ENCODE measurements at regions not wholly inside any gene's neighbourhood (a gene's known extent, or its start where the extent isn't known, plus 50 kb on each side); places are given as distances from the start of the nearest gene placed in this dataset.
"Not testable (repeated sequence)": the region's sequence is repeated elsewhere in the genome, so short reads cannot be mapped to it uniquely, and the experiment has no call there.

DNA sequence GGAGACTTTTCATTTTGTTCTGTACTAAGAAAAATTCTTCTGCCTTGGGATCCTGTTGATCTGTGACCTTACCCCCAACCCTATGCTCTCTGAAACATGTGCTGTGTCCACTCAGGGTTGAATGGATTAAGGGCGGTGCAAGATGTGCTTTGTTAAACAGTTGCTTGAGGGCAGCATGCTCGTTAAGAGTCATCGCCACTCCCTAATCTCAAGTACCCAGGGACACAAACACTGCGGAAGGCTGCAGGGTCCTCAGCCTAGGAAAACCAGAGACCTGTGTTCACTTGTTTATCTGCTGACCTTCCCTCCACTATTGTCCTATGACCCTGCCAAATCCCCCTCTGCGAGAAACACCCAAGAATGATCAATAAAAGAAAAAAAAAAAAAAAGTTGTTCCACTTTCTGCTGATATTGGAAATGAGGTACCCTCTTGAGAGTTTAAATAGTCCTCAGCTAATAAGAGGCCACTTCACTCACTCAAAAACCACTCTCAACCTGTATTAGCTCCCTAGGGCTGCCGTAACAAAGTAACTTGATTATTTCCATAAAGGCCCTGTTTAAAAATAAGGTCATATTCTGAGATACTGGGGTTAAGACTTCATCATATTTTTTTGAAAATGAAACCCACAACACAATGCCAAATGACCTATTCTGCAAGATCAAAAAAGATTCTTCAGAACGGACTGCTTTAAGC lies 174.6 kb upstream of the CRIM1 start:
- H3K4me1 ChIP-seq (ENCODE audit: control insufficient read depth in 3 of 3, insufficient read depth in 2 of 3, low read depth in 1 of 3, low read length in 2 of 3); H3K4me3 ChIP-seq (ENCODE audit: low read depth in 1 of 3, low read length in 3 of 3); H3K9me3 ChIP-seq (ENCODE audit: control insufficient read depth in 2 of 2, insufficient read depth in 1 of 2, low read depth in 1 of 2, low read length in 1 of 2); H3K27ac ChIP-seq (ENCODE audit: low read depth in 1 of 3, low read length in 2 of 3); H3K27me3 ChIP-seq (ENCODE audit: control insufficient read depth in 3 of 3, insufficient read depth in 3 of 3, low read length in 3 of 3); DNase-seq; FAIRE-seq; H3K36me3 ChIP-seq (ENCODE audit: control insufficient read depth in 3 of 3, insufficient read depth in 2 of 3, low read depth in 1 of 3, low read length in 3 of 3): not testable (repeated sequence)
- 68 to 85% (median 80%) methylated on average over 7 of the region's 7 CpGs for WGBS, 3 donors

DNA sequence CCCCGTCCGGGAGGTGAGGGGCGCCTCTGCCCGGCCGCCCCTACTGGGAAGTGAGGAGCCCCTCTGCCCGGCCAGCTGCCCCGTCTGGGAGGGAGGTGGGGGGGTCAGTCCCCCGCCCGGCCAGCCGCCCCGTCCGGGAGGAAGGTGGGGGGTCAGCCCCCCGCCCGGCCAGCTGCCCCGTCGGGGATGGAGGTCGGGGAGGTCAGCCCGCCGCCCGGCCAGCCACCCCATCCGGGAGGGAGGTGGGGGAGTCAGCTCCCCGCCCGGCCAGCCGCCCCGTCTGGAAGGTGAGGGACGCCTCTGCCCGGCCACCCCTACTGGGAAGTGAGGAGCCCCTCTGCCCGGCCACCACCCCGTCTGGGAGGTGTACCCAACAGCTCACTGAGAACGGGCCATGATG lies 175.3 kb upstream of the CRIM1 start:
- H3K27ac ChIP-seq (ENCODE audit: low read depth in 1 of 3, low read length in 2 of 3); H3K36me3 ChIP-seq (ENCODE audit: control insufficient read depth in 3 of 3, insufficient read depth in 2 of 3, low read depth in 1 of 3, low read length in 3 of 3); H3K27me3 ChIP-seq (ENCODE audit: control insufficient read depth in 3 of 3, insufficient read depth in 3 of 3, low read length in 3 of 3); H3K4me3 ChIP-seq (ENCODE audit: low read depth in 1 of 3, low read length in 3 of 3); H3K9me3 ChIP-seq (ENCODE audit: control insufficient read depth in 2 of 2, insufficient read depth in 1 of 2, low read depth in 1 of 2, low read length in 1 of 2); FAIRE-seq; H3K4me1 ChIP-seq (ENCODE audit: control insufficient read depth in 3 of 3, insufficient read depth in 2 of 3, low read depth in 1 of 3, low read length in 2 of 3); DNase-seq: not testable (repeated sequence)
- WGBS, 3 donors: 96 to 97% (median 96%) methylated on average over 16 to 23 of the region's 30 CpGs

DNA sequence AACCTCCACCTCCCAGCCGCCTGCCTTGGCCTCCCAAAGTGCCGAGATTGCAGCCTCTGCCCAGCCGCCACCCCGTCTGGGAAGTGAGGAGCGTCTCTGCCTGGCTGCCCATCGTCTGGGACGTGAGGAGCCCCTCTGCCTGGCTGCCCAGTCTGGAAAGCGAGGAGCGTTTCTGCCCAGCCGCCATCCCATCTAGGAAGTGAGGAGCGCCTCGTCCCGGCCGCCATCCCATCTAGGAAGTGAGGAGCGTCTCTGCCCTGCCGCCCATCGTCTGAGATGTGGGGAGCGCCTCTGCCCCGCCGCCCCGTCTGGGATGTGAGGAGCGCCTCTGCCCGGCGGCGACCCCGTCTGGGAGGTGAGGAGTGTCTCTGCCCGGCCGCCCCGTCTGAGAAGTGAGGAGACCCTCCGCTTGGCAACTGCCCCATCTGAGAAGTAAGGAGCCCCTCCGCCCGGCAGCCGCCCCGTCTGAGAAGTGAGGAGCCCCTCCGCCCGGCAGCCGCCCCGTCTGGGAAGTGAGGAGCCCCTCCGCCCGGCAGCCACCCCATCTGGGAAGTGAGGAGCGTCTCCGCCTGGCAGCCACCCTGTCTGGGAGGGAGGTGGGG lies 175.8 kb upstream of the CRIM1 start:
- DNase-seq; H3K4me1 ChIP-seq (ENCODE audit: control insufficient read depth in 3 of 3, insufficient read depth in 2 of 3, low read depth in 1 of 3, low read length in 2 of 3); H3K27me3 ChIP-seq (ENCODE audit: control insufficient read depth in 3 of 3, insufficient read depth in 3 of 3, low read length in 3 of 3); H3K9me3 ChIP-seq (ENCODE audit: control insufficient read depth in 2 of 2, insufficient read depth in 1 of 2, low read depth in 1 of 2, low read length in 1 of 2); H3K36me3 ChIP-seq (ENCODE audit: control insufficient read depth in 3 of 3, insufficient read depth in 2 of 3, low read depth in 1 of 3, low read length in 3 of 3); H3K27ac ChIP-seq (ENCODE audit: low read depth in 1 of 3, low read length in 2 of 3); FAIRE-seq; H3K4me3 ChIP-seq (ENCODE audit: low read depth in 1 of 3, low read length in 3 of 3): not testable (repeated sequence)
- WGBS, 3 donors: 94 to 97% (median 94%) methylated on average over 16 to 40 of the region's 42 CpGs

DNA sequence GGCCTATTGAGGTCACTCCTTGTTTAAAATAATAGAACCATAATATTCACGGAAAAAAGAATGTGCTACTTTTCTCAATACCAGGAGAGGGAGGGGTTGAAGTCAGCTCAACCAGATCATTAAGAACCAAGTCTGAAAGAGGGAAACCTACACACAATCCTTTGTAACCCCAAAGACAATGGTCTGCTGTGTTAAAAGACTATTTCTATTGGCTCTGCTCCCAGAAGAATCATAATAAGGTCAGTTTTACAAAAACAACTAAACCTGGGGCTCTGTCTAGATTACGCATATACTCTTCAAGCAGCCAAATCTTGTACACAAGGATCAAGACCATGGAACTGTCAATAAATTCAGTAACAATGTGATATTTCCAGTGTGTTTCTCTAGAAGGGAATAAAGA lies 177.2 kb upstream of the CRIM1 start:
- Histone ChIP-seq H3K27me3 (ENCODE audit: control insufficient read depth in 3 of 3, insufficient read depth in 3 of 3, low read length in 3 of 3) (no peaks in the 10 kb centered on the region), H3K36me3 (ENCODE audit: control insufficient read depth in 3 of 3, insufficient read depth in 2 of 3, low read depth in 1 of 3, low read length in 3 of 3) (no peaks in the 10 kb centered on the region), H3K4me1 (ENCODE audit: control insufficient read depth in 3 of 3, insufficient read depth in 2 of 3, low read depth in 1 of 3, low read length in 2 of 3) (no peaks in the 10 kb centered on the region), H3K4me3 (ENCODE audit: low read depth in 1 of 3, low read length in 3 of 3) (no peak overlapping the region), H3K27ac (ENCODE audit: low read depth in 1 of 3, low read length in 2 of 3) (no peak overlapping the region), H3K9me3 (ENCODE audit: control insufficient read depth in 2 of 2, insufficient read depth in 1 of 2, low read depth in 1 of 2, low read length in 1 of 2) (peaks cover 0 to 4% of the 10 kb centered on the region in 2 donors)
- 84 to 88% (median 87%) methylated on average over 2 of the region's 2 CpGs for WGBS, 3 donors
- DNase-seq (no peak), FAIRE-seq (no peak)

DNA sequence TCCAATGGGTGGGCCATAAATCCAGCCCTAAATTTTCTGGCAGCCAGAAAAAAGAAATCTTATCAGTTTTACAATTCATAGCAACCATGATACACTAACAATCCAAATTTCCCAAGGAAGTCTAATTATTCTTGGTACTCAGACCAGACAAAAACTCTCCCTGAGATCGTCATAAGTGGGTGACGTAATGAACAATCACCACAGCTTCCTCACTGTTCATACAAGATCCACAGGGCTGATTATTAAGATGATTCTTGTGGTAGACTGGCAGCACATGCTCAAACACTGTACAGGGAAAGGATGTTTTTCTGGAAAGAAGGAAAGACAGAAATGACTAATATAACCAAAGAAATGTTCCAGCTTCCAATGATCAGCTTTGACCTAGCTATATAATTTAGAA lies 178.3 kb upstream of the CRIM1 start:
- WGBS, 3 donors: 67 to 75% (median 75%) methylated on average over 2 of the region's 2 CpGs
- H3K4me1 ChIP-seq (ENCODE audit: control insufficient read depth in 3 of 3, insufficient read depth in 2 of 3, low read depth in 1 of 3, low read length in 2 of 3): no peaks in the 10 kb centered on the region
- no peak for FAIRE-seq

DNA sequence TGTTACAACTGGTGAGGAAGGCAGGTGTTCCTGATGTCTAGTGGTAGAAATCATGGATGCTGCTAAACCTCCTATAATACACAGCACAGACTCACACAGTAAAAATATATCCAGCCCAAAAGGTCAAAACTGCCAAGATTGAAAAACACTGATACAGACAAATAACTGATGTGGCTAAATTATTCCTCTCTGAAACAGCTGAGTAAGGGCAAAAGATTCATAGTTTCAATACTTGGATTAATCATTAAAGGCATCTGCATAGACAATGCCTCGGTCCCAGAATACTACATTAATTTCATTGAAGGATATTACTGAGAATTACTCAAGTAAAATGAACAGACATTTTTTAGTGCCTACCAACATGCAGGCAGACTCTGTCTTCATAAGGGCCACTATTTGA lies 180.7 kb upstream of the CRIM1 start:
- no peak overlapping the region for H3K4me3 ChIP-seq (ENCODE audit: low read depth in 1 of 3, low read length in 3 of 3)
- FAIRE-seq (no peak), DNase-seq (no peak)
- H3K27ac ChIP-seq (ENCODE audit: low read depth in 1 of 3, low read length in 2 of 3): no peak overlapping the region
- no peaks in the 10 kb centered on the region for H3K36me3 ChIP-seq (ENCODE audit: control insufficient read depth in 3 of 3, insufficient read depth in 2 of 3, low read depth in 1 of 3, low read length in 3 of 3)
- no peaks in the 10 kb centered on the region for H3K4me1 ChIP-seq (ENCODE audit: control insufficient read depth in 3 of 3, insufficient read depth in 2 of 3, low read depth in 1 of 3, low read length in 2 of 3)
- H3K27me3 ChIP-seq (ENCODE audit: control insufficient read depth in 3 of 3, insufficient read depth in 3 of 3, low read length in 3 of 3): no peaks in the 10 kb centered on the region
- 58 to 74% (median 68%) methylated on average over 1 of the region's 1 CpG for WGBS, 3 donors
- peaks cover 0 to 4% of the 10 kb centered on the region in 2 donors for H3K9me3 ChIP-seq (ENCODE audit: control insufficient read depth in 2 of 2, insufficient read depth in 1 of 2, low read depth in 1 of 2, low read length in 1 of 2)

More for the DNA sequence above, 178.3 kb upstream of the CRIM1 start:
- Histone ChIP-seq H3K9me3 (ENCODE audit: control insufficient read depth in 2 of 2, insufficient read depth in 1 of 2, low read depth in 1 of 2, low read length in 1 of 2) (peaks cover 0 to 4% of the 10 kb centered on the region in 2 donors), H3K36me3 (ENCODE audit: control insufficient read depth in 3 of 3, insufficient read depth in 2 of 3, low read depth in 1 of 3, low read length in 3 of 3) (no peaks in the 10 kb centered on the region), H3K27ac (ENCODE audit: low read depth in 1 of 3, low read length in 2 of 3) (no peak overlapping the region), H3K27me3 (ENCODE audit: control insufficient read depth in 3 of 3, insufficient read depth in 3 of 3, low read length in 3 of 3) (no peaks in the 10 kb centered on the region), H3K4me3 (ENCODE audit: low read depth in 1 of 3, low read length in 3 of 3) (no peak overlapping the region)
- no peak for DNase-seq

DNA sequence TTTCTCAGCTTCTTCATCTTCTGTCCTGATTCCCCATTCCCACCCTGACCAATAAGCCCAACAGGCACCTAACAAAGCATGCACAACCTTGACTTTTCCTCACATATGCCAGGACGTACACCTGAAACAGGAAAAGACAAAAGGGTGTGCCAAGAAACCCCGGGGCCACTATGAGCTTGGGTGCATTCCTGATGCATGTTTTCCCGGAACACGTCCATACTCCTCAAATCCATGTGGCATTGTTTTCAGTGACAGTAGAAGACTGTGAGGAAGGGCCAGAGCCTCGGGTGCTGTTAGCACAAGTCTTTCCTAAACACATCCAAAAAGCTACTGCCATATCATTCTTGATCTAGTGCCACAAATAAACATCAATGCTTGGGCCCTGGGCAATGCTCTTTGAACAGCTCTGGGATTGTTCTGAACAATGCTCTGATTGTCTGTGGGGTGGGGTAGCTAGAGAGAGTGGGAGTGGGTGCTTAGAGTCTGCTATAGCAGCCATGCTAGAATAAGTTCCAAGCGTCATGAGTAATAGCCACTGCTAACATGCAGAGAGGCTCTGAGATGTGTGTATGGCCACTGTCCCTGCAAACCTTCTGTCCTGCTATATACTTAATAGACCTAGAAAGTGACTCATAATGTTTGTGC lies 181.7 kb upstream of the CRIM1 start:
- Histone ChIP-seq H3K9me3 (ENCODE audit: control insufficient read depth in 2 of 2, insufficient read depth in 1 of 2, low read depth in 1 of 2, low read length in 1 of 2) (no peaks in the 10 kb centered on the region), H3K36me3 (ENCODE audit: control insufficient read depth in 3 of 3, insufficient read depth in 2 of 3, low read depth in 1 of 3, low read length in 3 of 3) (no peaks in the 10 kb centered on the region), H3K4me3 (ENCODE audit: low read depth in 1 of 3, low read length in 3 of 3) (no peak overlapping the region), H3K4me1 (ENCODE audit: control insufficient read depth in 3 of 3, insufficient read depth in 2 of 3, low read depth in 1 of 3, low read length in 2 of 3) (no peaks in the 10 kb centered on the region), H3K27me3 (ENCODE audit: control insufficient read depth in 3 of 3, insufficient read depth in 3 of 3, low read length in 3 of 3) (no peaks in the 10 kb centered on the region), H3K27ac (ENCODE audit: low read depth in 1 of 3, low read length in 2 of 3) (no peak overlapping the region)
- WGBS, 3 donors: 50 to 65% (median 60%) methylated on average over 6 of the region's 6 CpGs
- DNase-seq (no peak), FAIRE-seq (no peak)

DNA sequence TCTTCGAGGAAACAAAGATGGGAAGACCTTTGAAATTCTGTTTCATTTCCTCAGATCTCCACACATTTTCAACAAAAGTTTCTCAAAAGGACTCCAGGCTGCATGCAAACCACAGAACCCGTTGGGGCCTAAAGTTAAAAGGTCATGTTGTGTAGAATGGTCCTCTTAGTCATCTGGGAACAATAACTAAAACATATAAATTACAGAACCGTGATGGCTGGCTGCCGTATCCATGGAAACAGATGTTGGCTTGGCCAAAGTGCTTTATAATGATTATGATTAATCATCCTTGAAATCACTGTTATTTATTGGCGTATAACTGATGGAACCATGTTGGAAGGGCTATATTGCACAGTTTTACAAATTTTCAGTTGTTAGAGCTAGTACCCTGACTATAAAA lies 182.8 kb upstream of the CRIM1 start:
- H3K4me3 ChIP-seq (ENCODE audit: low read depth in 1 of 3, low read length in 3 of 3): no peak overlapping the region
- FAIRE-seq (no peak), DNase-seq (no peak)
- H3K9me3 ChIP-seq (ENCODE audit: control insufficient read depth in 2 of 2, insufficient read depth in 1 of 2, low read depth in 1 of 2, low read length in 1 of 2): no peaks in the 10 kb centered on the region
- no peak overlapping the region for H3K27ac ChIP-seq (ENCODE audit: low read depth in 1 of 3, low read length in 2 of 3)
- H3K27me3 ChIP-seq (ENCODE audit: control insufficient read depth in 3 of 3, insufficient read depth in 3 of 3, low read length in 3 of 3): no peaks in the 10 kb centered on the region
- 64 to 73% (median 71%) methylated on average over 5 of the region's 5 CpGs for WGBS, 3 donors
- H3K4me1 ChIP-seq (ENCODE audit: control insufficient read depth in 3 of 3, insufficient read depth in 2 of 3, low read depth in 1 of 3, low read length in 2 of 3): no peaks in the 10 kb centered on the region
- no peaks in the 10 kb centered on the region for H3K36me3 ChIP-seq (ENCODE audit: control insufficient read depth in 3 of 3, insufficient read depth in 2 of 3, low read depth in 1 of 3, low read length in 3 of 3)

Measured in small intestine (tissue), 7 donors.